ENCODE measurements at regions not wholly inside any gene's neighbourhood (a gene's known extent, or its start where the extent isn't known, plus 50 kb on each side); places are given as distances from the start of the nearest gene placed in this dataset.

DNA sequence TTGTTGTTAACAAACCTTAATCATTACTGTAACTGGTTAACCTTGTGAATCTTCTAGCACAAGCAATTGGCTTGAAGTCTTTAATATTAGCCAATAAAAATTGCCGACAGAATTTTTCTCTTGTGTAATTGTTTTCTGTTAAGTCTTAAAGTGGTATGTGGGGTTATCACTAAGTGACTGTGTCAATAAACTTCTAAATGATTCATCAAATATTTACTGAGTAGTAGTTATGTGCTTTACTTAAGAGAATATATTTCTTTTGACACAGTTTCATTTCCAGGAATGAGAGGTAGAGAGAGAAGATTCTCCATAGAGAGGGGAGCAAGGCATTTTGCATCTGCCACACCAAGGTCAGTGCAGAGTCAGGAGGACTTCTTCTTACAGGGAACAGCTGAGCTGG lies 2361.6 kb upstream of the AGA start:
- TF ChIP-seq, protein P1, sequence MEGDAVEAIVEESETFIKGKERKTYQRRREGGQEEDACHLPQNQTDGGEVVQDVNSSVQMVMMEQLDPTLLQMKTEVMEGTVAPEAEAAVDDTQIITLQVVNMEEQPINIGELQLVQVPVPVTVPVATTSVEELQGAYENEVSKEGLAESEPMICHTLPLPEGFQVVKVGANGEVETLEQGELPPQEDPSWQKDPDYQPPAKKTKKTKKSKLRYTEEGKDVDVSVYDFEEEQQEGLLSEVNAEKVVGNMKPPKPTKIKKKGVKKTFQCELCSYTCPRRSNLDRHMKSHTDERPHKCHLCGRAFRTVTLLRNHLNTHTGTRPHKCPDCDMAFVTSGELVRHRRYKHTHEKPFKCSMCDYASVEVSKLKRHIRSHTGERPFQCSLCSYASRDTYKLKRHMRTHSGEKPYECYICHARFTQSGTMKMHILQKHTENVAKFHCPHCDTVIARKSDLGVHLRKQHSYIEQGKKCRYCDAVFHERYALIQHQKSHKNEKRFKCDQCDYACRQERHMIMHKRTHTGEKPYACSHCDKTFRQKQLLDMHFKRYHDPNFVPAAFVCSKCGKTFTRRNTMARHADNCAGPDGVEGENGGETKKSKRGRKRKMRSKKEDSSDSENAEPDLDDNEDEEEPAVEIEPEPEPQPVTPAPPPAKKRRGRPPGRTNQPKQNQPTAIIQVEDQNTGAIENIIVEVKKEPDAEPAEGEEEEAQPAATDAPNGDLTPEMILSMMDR (IDR thresholded peaks at IDR 0.05; ENCODE audit: poor library complexity, severe bottlenecking): no peak
- Histone ChIP-seq H3K4me3 (ENCODE audit: severe bottlenecking) (no peak overlapping the region), H3K36me3 (ENCODE audit: low read depth) (no peaks in the 10 kb centered on the region), H3K9me3 (ENCODE audit: severe bottlenecking) (no peaks in the 10 kb centered on the region), H3K27ac (ENCODE audit: poor library complexity, severe bottlenecking) (no peak overlapping the region), H3K27me3 (ENCODE audit: insufficient read depth, poor library complexity, severe bottlenecking) (no peaks in the 10 kb centered on the region), H3K4me1 (ENCODE audit: insufficient read depth, poor library complexity, severe bottlenecking) (no peaks in the 10 kb centered on the region)
- DNase-seq (ENCODE audit: low spot score): no peak
- peak; percentile 56 for ATAC-seq (ENCODE audit: low read depth)

DNA sequence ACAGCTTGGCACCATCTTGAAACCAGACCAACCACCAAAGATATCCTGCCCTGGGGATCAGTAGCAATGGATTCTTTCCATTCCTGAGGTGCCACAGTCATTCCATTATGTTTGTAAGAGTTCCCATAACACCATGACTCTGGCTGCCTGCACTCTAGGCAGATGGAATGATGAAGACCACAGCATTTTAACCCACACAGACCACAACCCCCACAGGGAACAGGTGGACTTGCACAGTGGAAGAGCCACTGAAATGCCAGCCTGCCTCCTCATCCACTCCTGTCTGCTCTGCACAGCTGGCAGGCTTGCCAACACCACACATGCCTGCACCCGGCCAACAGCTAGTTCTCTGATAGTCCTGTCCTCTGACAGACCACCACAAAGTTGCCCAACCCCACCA lies 2362.2 kb upstream of the AGA start:
- ATAC-seq (ENCODE audit: low read depth): no peak
- DNase-seq (ENCODE audit: low spot score): no peak
- H3K27ac ChIP-seq (ENCODE audit: poor library complexity, severe bottlenecking): no peak overlapping the region
- no peaks in the 10 kb centered on the region for H3K9me3 ChIP-seq (ENCODE audit: severe bottlenecking)
- no peak overlapping the region for H3K4me3 ChIP-seq (ENCODE audit: severe bottlenecking)
- no peaks in the 10 kb centered on the region for H3K4me1 ChIP-seq (ENCODE audit: insufficient read depth, poor library complexity, severe bottlenecking)
- TF ChIP-seq, protein P1 (IDR thresholded peaks at IDR 0.05; ENCODE audit: poor library complexity, severe bottlenecking): no peak
- H3K36me3 ChIP-seq (ENCODE audit: low read depth): no peaks in the 10 kb centered on the region
- no peaks in the 10 kb centered on the region for H3K27me3 ChIP-seq (ENCODE audit: insufficient read depth, poor library complexity, severe bottlenecking)

DNA sequence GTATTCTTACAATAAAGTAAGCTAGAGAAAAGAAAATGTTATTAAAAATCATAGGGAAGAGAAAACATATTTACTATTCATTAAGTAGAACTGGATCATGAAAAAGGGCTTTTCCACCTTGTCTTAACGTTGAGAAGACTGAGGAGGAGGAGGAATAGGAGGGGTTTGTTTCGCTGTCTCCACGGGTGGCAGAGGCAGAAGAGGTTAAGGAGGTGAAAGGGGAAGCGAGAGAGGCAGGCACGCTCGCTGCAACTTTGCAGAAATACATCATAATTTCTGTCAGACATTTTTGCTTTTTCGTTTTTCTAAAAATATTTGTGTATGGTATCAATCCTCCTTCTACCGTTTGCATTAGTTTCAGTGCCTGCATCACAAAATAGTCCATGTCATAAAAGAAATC lies 2375.1 kb upstream of the AGA start:
- no peaks in the 10 kb centered on the region for H3K9me3 ChIP-seq (ENCODE audit: severe bottlenecking)
- DNase-seq (ENCODE audit: low spot score) (no peak), ATAC-seq (ENCODE audit: low read depth) (no peak)
- H3K4me1 ChIP-seq (ENCODE audit: insufficient read depth, poor library complexity, severe bottlenecking): no peaks in the 10 kb centered on the region
- no peak overlapping the region for H3K4me3 ChIP-seq (ENCODE audit: severe bottlenecking)
- no peaks in the 10 kb centered on the region for H3K27me3 ChIP-seq (ENCODE audit: insufficient read depth, poor library complexity, severe bottlenecking)
- H3K27ac ChIP-seq (ENCODE audit: poor library complexity, severe bottlenecking): no peak overlapping the region
- TF ChIP-seq, protein P1 (IDR thresholded peaks at IDR 0.05; ENCODE audit: poor library complexity, severe bottlenecking): no peak
- H3K36me3 ChIP-seq (ENCODE audit: low read depth): no peaks in the 10 kb centered on the region

DNA sequence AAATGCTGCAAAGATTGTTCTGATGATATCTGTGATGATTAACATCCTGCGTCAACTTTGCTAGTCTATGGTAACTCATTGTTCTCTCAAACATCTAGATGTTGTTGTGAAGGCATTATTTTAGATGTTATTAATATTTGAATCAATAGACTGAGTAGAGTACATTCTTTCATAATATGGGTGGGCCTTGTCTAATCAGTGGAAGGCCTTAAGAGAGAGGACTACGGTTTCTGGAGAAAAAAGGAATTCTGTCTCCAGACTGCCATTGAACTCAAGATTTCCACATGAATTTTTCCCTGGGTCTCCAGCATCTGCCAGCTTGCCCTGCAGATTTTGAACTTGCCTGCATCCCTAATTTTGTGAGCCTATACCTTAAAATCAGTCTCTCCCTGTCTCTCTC lies 2381.1 kb upstream of the AGA start:
- no peak overlapping the region for H3K4me3 ChIP-seq (ENCODE audit: severe bottlenecking)
- H3K27me3 ChIP-seq (ENCODE audit: insufficient read depth, poor library complexity, severe bottlenecking): no peaks in the 10 kb centered on the region
- ATAC-seq (ENCODE audit: low read depth) (no peak), DNase-seq (ENCODE audit: low spot score) (no peak)
- no peaks in the 10 kb centered on the region for H3K36me3 ChIP-seq (ENCODE audit: low read depth)
- TF ChIP-seq, protein P1 (IDR thresholded peaks at IDR 0.05; ENCODE audit: poor library complexity, severe bottlenecking): no peak
- no peak overlapping the region for H3K27ac ChIP-seq (ENCODE audit: poor library complexity, severe bottlenecking)
- H3K9me3 ChIP-seq (ENCODE audit: severe bottlenecking): no peaks in the 10 kb centered on the region
- H3K4me1 ChIP-seq (ENCODE audit: insufficient read depth, poor library complexity, severe bottlenecking): no peaks in the 10 kb centered on the region

DNA sequence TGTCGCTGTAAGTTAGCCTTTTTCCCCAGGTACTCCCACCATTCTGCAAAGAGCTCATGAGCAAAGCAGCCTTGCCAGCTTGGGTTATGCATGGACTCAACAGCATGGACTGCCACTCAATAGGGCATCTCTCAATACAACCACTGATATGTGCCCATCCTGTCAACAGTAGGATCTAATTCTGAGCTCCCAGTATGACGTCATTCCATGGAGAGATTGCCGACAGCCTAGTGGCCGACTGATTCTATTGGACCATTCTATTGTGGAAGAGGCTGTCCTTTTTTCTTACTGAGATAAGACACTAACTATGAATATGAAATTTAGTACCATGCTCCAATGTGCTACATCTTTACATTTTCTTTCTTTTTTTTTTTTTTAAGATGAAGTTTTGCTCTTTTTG lies 2389.0 kb upstream of the AGA start:
- ATAC-seq (ENCODE audit: low read depth): no peak
- H3K4me3 ChIP-seq (ENCODE audit: severe bottlenecking): no peak overlapping the region
- H3K27ac ChIP-seq (ENCODE audit: poor library complexity, severe bottlenecking): no peak overlapping the region
- no peaks in the 10 kb centered on the region for H3K4me1 ChIP-seq (ENCODE audit: insufficient read depth, poor library complexity, severe bottlenecking)
- DNase-seq (ENCODE audit: low spot score): no peak
- H3K36me3 ChIP-seq (ENCODE audit: low read depth): no peaks in the 10 kb centered on the region
- TF ChIP-seq, protein P1 (IDR thresholded peaks at IDR 0.05; ENCODE audit: poor library complexity, severe bottlenecking): no peak
- H3K9me3 ChIP-seq (ENCODE audit: severe bottlenecking): no peaks in the 10 kb centered on the region
- no peaks in the 10 kb centered on the region for H3K27me3 ChIP-seq (ENCODE audit: insufficient read depth, poor library complexity, severe bottlenecking)

Data from RWPE2 (cell line).